DMS53 treated with DMSO at 0.1 percent for 48 hours (cell line): ENCODE measurements at regions not wholly inside any gene's neighbourhood (a gene's known extent, or its start where the extent isn't known, plus 50 kb on each side); places are given as distances from the start of the nearest gene placed in this dataset.
"Not testable (repeated sequence)": the region's sequence is repeated elsewhere in the genome, so short reads cannot be mapped to it uniquely, and the experiment has no call there.

Experiments
- DNase-seq: peaks from one replicate; lab custom pipeline; 2025; ENCODE audit not compliant: unreplicated experiment; lab: John Stamatoyannopoulos, UW

DNA sequence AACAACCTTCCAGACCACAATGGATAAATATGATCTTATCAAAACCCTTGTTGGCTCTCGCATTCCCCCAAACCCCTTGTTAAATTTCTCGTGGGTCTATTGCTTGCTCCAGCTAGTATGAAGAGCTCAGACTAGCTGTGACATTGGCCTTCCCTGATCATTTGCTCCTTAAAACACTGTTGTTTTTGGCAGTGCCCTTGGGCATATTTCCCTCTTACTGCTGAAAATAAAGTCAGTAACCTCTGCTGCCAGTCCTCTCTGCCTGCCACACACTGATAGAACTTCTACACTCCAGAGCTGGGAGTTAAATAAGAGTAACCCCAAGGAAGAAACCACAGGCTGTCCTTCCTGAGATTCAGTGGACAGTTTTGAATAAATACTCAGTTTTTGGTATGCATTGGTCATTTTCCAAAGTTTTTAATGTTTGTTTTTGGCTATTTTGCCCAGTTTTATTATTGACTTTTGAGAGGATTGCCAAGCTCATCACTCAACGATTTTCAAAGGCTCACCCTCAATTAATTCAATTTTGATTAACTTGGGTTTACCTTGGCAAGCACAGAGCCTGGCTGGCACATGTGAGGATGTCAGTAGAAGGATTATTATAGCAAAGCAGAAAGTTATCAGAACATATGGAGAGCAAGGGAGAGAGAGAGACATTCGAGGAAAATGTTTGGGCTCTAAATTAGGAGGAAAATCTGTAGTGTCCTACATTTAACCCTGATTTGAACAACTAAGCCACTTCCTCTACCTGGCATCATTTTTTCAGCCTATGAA, 84.3 kb upstream of the SYN3 start:
- DNase-seq: no peak

DNA sequence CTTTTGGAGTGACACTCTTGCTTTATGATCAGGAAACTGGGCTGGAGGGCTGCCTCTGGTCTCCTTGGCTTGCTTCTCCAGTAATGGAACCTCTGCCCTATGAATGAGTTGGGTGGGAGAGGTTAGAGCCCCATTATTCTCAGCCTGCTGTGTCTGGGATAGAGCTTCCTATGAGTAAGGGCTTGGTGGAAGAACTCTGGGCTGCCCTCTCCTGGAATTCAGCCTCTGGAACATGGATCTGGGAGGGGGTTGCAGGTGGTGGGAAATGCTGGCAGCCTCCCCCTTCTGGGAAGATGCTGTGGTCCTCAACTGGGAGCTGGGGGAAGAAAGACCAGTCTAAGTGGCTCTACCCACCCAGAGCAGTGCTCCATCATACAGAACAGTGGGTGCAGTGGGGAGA, 81.8 kb upstream of the SYN3 start:
- DNase-seq: no peak

DNA sequence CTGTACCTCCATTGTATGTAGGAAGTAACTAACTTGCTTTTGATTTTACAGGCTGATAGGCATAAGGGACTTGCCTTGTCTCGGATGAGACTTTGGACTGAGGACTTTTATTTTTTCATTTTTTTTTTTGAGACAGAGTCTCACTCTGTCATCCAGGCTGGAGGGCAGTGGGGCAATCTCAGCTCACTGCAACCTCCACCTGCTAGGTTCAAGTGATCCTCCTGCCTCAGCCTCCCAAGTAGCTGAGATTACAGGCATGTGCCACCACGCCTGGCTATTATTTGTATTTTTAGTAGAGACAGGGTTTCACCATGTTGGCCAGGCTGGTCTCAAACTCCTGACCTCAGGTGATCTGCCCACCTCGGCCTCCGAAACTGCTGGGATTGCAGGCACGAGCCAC, 80.2 kb upstream of the SYN3 start:
- DNase-seq: not testable (repeated sequence)

DNA sequence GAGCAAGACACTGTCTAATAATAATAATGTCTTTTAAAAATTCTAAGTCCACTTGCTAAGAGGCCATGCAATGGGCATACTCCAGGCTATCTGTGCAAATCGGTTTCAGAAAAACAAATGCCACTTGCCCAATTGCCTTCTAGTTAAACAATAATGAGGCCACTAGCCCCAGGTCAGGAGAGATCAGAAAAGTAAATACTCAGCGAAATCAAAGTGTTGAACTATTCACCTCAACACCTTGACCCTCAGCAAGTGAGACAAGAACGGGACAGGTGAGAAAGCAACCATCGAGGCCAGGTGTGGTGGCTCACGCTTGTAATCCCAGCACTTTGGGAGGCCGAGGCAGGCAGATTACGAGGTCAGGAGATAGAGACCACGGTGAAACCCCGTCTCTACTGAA, 72.3 kb upstream of the SYN3 start:
- peak; percentile 4 for DNase-seq

DNA sequence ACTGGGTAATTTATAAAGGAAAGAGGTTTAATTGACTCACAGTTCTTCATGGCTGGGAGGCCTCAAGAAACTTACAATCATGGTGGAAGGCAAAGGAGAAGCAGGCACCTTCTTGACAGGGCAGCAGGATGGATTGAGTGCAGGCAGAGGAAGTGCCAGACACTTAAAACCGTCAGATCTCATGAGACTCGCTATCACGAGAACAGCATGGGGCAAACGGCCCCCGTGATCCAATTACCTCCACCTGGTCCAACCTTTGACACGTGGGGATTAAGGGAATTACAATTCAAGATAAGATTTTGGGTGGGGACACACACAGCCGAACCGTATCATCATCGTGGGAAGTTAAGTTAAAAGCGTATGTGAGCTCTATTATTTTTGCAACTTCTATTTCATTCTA, 71.4 kb upstream of the SYN3 start:
- DNase-seq: no peak

DNA sequence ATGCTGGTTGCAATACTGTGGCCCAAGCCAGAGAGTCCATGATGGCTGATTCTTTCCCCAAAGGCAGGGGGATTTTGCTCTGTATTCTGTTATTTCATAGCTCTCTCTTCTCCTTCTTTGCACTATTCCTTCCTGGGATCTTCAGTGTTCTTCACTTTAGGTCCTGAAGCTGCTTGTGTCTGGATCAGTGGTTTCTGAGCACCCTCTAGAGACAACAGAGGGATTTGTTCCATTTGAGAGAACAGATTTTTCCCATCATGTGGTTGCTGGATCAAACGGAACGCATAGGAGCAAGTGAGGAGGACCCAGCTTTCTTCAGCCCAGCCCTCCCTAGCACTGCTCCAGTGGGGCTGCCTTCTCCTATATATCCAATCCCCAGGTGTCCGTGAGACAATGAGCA, 68.7 kb upstream of the SYN3 start:
- DNase-seq: no peak

DNA sequence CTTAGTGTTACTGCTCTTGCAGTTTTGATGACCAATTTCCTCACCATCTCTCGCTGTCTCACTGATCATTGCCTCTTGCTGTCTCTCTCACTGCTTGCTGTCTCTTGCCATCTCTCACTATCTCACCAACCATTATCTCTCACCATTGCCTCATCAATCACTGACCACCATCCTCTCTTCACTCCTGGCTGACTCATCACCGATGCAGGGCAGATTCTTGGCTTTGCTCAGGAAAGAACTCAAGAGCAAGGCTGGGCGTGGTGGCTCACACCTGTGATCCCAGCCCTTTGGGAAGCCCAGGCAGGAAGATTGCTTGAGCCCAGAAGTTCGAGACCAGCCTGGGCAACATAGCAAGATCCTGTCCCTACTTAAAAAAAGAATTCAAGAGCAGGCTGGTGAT, 66.3 kb upstream of the SYN3 start:
- no peak for DNase-seq

DNA sequence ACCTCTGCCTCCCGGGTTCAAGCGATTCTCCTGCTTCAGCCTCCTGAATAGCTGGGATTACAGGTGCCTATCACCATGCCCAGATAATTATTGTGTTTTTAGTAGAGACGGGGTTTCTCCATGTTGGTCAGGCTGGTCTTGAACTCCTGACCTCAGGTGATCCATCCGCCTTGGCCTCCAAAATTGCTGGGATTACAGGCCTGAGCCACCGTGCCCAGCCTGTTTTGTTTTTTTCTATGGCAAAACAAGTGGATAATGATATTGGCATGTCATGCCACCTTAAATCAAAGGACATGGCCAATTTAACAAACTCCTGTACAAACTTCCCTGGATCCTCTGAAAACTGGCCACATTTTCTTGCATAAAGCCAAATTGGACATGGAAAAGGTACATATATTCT, 64.3 kb upstream of the SYN3 start:
- not testable (repeated sequence) for DNase-seq

DNA sequence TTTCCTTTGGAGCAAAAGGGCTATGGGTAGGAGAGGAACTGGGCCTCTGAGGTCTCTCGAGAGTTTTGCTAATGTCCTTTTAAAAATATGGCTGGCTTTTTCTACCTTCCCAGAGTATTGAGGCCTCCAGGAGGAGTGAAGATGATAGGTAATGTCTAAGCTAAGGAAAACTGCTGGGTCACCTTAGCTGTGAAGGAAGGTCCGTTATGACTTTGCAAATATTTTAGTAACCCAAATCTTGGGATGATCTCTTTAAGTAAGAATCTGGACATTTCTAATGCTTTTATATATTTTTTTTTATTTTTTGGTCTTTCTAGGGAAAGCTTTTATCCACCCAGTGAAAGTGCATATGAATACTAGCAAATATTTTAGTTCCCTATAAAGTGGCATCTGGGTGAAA, 60.9 kb upstream of the SYN3 start:
- DNase-seq: no peak

DNA sequence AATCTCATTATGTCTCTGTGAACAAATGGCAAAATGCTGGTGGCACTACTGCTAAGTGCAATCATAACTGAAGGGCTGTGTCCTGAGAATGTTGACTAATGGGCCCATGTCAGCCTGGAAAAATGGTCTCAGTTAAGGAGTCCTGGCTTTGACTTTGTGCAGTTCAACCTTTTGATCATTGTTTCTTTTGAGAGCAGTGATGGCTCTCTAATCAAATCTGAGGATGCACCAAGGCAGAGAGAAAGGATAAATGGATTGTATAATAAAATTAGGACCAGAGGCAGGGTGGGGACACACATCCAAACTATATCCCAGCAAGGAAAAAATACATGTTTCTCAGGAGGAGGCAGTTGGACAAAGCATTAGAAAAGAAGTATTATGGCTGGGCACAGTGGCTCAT, 59.6 kb upstream of the SYN3 start:
- DNase-seq: no peak

DNA sequence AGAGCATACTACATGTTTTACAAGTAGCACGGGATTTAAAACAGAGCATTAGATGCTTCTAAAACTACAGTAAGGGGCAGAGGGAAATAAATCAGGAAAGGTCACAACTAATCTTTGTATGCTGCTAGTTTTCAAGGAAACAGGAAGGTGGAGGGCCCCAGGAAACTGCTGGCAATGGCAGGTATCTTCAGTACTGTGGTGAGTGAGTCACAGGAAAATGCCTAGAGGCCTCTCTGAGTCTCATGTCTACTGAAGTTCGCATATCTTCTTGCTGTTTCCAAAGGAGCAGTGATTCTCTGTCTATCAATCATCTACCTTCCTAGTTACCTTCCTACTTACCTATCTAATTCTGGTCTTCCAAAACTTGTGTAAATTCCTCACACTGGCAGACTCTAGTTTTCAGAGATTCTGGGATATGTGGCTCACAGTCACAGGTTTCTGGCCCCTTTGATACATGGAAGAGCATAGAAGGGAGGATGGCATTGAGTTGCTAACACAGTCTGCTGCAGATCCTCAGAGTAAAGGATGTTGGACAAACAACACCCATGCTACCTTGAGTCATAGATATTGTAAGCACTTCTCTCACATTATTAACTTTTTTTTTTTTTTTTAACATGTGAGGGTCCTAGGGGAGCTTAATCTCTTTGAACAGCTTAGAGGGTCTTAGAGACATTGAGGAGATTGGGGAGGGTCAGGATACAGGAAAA, 58.8 kb upstream of the SYN3 start:
- no peak for DNase-seq

DNA sequence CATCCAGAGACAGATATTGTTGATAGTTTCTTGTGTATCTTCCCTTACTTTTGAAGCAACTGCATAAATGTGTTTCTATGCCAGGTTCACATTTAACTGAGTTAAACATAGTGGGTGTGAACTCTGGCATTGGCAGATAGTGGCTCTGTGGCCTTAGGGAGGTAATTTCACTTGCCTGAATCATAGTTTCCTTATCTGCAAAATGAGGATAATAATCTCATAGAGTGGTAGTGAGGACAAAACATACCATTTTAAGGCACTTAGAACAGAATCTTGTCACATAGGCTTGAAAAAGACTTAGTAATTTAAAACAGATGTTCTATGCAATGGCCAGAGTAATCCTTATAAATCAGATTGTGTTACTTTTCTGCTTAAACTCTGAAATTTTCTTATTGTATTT, 56.4 kb upstream of the SYN3 start:
- DNase-seq: no peak

DNA sequence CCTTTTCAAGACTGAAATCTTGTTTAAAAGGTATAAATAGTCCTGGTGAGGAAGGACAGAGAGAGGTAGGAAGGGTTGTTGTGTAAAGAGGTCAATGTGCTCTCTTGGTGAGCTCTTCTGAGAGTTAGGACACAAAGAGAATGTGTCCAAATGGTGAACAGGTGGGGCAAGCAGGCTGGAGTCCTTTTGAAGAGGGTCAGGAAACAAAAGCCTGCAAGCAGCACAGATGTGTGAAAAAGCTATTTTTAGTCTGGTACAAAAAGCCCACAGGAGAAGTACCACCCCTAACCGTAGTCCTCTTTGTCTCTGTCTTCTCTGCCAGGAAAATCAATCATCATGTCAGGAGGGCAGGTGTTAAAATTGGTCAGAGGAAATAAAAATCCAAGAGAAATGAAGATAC, 54.4 kb upstream of the SYN3 start:
- DNase-seq: no peak

DNA sequence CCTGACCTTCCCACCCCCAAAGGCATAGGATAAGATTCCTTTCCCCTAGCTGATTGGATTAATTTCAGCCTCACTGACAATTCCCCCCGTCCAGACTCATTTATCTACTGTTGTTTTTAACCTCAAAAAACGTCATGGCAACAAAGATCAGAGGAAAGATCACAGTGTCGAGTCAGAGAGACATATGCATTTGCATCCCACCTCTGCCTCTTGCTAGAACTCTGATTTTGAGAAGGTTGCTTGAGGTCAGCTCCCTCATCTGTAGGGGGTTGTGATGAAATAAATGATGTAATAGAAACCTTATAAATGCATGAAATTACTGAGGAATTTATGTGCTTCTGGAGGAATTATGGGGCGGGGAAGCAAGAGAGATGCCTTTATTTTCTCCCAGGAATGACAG, 53.3 kb upstream of the SYN3 start:
- DNase-seq: no peak

DNA sequence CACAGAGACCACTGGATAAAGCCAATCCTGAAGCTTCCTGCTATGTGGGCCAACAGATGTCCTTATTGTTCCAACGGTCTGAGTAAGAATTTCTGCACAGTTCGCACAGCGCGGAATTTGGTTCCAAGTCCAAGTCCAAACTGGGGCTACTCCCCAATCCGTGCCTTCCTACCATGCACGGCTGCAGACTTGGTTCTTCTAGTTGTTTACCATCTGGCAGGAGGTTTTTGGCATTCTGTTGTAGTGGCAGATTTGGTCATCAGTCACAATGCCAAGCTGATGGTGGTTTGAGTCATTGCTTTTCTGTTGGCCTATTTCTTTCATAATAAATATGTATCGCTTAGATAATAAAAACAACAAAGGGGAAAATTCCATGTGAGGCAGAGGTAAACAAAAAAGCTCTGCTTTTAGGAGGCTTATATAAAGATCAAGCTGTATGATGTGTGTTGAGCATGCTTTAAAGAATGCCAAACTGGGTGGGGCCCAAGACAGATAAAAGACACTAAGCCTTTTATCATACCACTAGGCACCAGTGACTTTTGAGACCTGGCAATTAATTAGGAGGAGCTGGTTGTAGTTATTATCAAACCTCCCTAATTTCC, 52.5 kb upstream of the SYN3 start:
- DNase-seq: no peak

DNA sequence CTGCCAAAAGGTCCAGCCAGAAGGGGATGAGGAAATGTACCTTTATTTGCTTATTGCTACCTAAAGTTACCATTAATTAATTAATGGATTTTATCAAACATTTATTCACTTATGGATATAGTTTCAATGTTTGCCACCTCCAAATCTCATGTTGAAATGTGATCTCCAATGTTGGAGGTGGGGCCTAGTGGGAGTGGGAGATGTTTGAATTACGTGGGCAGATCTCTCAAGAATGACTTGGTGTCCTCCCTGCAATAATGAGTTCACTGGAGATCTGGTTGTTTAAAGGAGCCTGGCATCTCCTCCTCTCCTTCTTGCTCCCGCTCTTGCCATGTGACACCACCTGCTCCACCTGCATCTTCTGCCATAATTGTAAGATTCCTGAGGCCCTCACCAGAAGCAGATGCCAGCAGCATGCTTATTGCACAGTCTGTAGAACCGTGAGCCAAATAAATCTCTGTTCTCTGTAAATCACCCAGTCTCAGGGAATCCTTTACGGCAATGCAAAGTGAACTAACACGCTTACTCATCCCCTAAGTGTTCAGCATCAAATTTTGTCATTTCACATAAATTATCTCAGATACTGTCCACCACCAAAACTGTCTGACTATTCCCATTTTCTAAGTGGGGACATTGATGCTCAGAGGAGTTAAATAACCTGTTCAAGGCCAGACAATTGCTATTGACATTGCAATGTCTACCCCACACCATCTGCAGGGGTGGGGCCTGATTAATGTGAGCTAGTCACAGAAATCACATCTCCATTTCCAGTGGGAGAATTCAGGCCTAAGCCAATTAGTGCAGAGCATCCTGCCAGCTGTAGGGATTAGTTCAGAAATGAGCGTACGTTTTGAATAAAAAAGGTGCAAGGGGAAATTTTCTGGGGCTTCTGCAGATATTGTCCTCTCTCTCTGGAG, 51.6 kb upstream of the SYN3 start:
- no peak for DNase-seq

DNA sequence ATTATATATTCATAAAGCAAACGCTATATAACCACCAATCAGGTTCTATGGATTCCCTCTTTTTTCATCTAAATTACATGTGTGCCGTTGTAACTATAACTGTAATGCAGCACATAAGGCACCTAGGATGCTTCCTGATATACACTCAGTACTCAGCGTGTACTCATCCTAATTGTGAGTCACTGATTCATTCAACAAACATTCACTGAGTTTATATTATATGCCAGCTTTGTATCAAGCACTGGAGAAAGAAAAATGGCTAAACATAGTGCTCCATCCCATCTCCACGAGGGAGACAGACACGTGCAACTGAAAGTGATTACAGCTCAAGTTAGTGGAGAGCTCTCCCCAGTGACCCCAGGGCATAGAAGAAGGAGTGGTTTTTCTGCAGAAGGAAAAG, 49.9 kb upstream of the SYN3 start:
- no peak for DNase-seq
